Mesodermal cell (in vitro differentiated cells): ENCODE measurements at regions not wholly inside any gene's neighbourhood (a gene's known extent, or its start where the extent isn't known, plus 50 kb on each side); places are given as distances from the start of the nearest gene placed in this dataset.
"Not testable (repeated sequence)": the region's sequence is repeated elsewhere in the genome, so short reads cannot be mapped to it uniquely, and the experiment has no call there.

Source experiments
- H3K27ac ChIP-seq: 2 replicates; pipeline ENCODE4 v1.7.0; 2013; ENCODE audit warnings: mild to moderate bottlenecking, low read depth, low read length, moderate library complexity; ENCODE audit not compliant: severe bottlenecking
- H3K36me3 ChIP-seq: 2 replicates; pipeline ENCODE4 v1.7.1; 2013; ENCODE audit warnings: mild to moderate bottlenecking, low read length, moderate library complexity; ENCODE audit not compliant: control insufficient read depth, insufficient read depth
- H3K4me1 ChIP-seq: one replicate; pipeline ENCODE4 v1.7.1; 2013; ENCODE audit warnings: mild to moderate bottlenecking, low read length; ENCODE audit not compliant: insufficient read depth, control insufficient read depth, poor library complexity, severe bottlenecking
- H3K4me3 ChIP-seq: 2 replicates; pipeline ENCODE4 v1.7.0; 2013; ENCODE audit warnings: low read length, control low read depth, mild to moderate bottlenecking; ENCODE audit not compliant: insufficient read depth, poor library complexity, severe bottlenecking; ENCODE audit errors: extremely low read depth
- H3K9me3 ChIP-seq: 2 replicates; pipeline ENCODE4 v1.7.1; 2013; ENCODE audit warnings: mild to moderate bottlenecking, low read length, moderate library complexity; ENCODE audit not compliant: control insufficient read depth
- WGBS, 2 experiments: methylation state at CpG; one replicate each; pipeline ENCODE4 v1.1.5; 2013; ENCODE audit warnings: missing lambda C conversion rate in 2 of 2; ENCODE audit not compliant: insufficient coverage in 2 of 2; 5-methylcytosine and 5-hydroxymethylcytosine counted together

GRCh38 chr7:36048902-36049240 lies 104.2 kb upstream of the EEPD1 start:
- no peak overlapping the region for H3K4me3 ChIP-seq
- WGBS, 2 experiments = 80% methylated on average over 1 of the region's 2 CpGs
- no peaks in the 10 kb centered on the region for H3K36me3 ChIP-seq
- no peaks in the 10 kb centered on the region for H3K9me3 ChIP-seq
- peaks cover 2% of the 10 kb centered on the region for H3K4me1 ChIP-seq
- no peak overlapping the region for H3K27ac ChIP-seq

- 90 to 91% methylated on average over 2 to 3 of the region's 4 CpGs for WGBS, 2 experiments
- no peak overlapping the region for H3K27ac ChIP-seq
Observed at GRCh38 chr7:36051501-36051900, 101.6 kb upstream of the EEPD1 start.

GRCh38 chr7:36053589-36053988 lies 99.5 kb upstream of the EEPD1 start:
- H3K4me3 ChIP-seq = no peak overlapping the region
- WGBS, 2 experiments = 90 to 100% methylated on average over 2 of the region's 3 CpGs
- H3K27ac ChIP-seq = no peak overlapping the region
- H3K36me3 ChIP-seq = no peaks in the 10 kb centered on the region
- H3K4me1 ChIP-seq = no peaks in the 10 kb centered on the region
- no peaks in the 10 kb centered on the region for H3K9me3 ChIP-seq

More at GRCh38 chr7:36051501-36051900, 101.6 kb upstream of the EEPD1 start:
- H3K4me3 ChIP-seq = no peak overlapping the region
- no peaks in the 10 kb centered on the region for H3K9me3 ChIP-seq
- H3K4me1 ChIP-seq = no peaks in the 10 kb centered on the region
- H3K36me3 ChIP-seq = no peaks in the 10 kb centered on the region

GRCh38 chr7:36054637-36055036 lies 98.4 kb upstream of the EEPD1 start:
- no peaks in the 10 kb centered on the region for H3K4me1 ChIP-seq
- H3K36me3 ChIP-seq = no peaks in the 10 kb centered on the region
- no peaks in the 10 kb centered on the region for H3K9me3 ChIP-seq
- no peak overlapping the region for H3K27ac ChIP-seq
- 89 to 100% methylated on average over 1 of the region's 2 CpGs for WGBS, 2 experiments
- H3K4me3 ChIP-seq = no peak overlapping the region

GRCh38 chr7:36055207-36055606 lies 97.8 kb upstream of the EEPD1 start:
- no peaks in the 10 kb centered on the region for H3K36me3 ChIP-seq
- no peaks in the 10 kb centered on the region for H3K4me1 ChIP-seq
- H3K4me3 ChIP-seq = no peak overlapping the region
- WGBS, 2 experiments = 97 to 100% methylated on average over 3 of the region's 4 CpGs
- H3K27ac ChIP-seq = no peak overlapping the region
- H3K9me3 ChIP-seq = no peaks in the 10 kb centered on the region

GRCh38 chr7:36057323-36057722 lies 95.7 kb upstream of the EEPD1 start:
- H3K9me3 ChIP-seq = no peaks in the 10 kb centered on the region
- 95 to 100% methylated on average over 2 to 4 of the region's 4 CpGs for WGBS, 2 experiments
- no peaks in the 10 kb centered on the region for H3K4me1 ChIP-seq
- no peak overlapping the region for H3K27ac ChIP-seq
- no peak overlapping the region for H3K4me3 ChIP-seq
- no peaks in the 10 kb centered on the region for H3K36me3 ChIP-seq

GRCh38 chr7:36058020-36058592 lies 94.9 kb upstream of the EEPD1 start:
- Histone ChIP-seq H3K36me3 (no peaks in the 10 kb centered on the region), H3K4me1 (no peaks in the 10 kb centered on the region), H3K4me3 (no peak overlapping the region), H3K9me3 (no peaks in the 10 kb centered on the region), H3K27ac (no peak overlapping the region)
- WGBS, 2 experiments = 61 to 62% methylated on average over 4 to 7 of the region's 9 CpGs

- H3K27ac ChIP-seq, H3K9me3 ChIP-seq, H3K4me1 ChIP-seq, H3K36me3 ChIP-seq, H3K4me3 ChIP-seq: not testable (repeated sequence)
- WGBS, 2 experiments = 96 to 100% methylated on average over 6 to 7 of the region's 11 CpGs
Observed at GRCh38 chr7:36060388-36060787, 92.7 kb upstream of the EEPD1 start.

- H3K36me3 ChIP-seq = no peaks in the 10 kb centered on the region
- H3K27ac ChIP-seq = no peak overlapping the region
- no peaks in the 10 kb centered on the region for H3K9me3 ChIP-seq
- no peak overlapping the region for H3K4me3 ChIP-seq
- no peaks in the 10 kb centered on the region for H3K4me1 ChIP-seq
- WGBS, 2 experiments = 71 to 96% methylated on average over 2 to 3 of the region's 4 CpGs
Observed at GRCh38 chr7:36062154-36062815, 90.8 kb upstream of the EEPD1 start.

GRCh38 chr7:36064676-36065075 lies 88.4 kb upstream of the EEPD1 start:
- WGBS, 2 experiments = 85 to 95% methylated on average over 2 of the region's 3 CpGs
- no peaks in the 10 kb centered on the region for H3K36me3 ChIP-seq
- H3K9me3 ChIP-seq = no peaks in the 10 kb centered on the region
- H3K4me1 ChIP-seq = no peaks in the 10 kb centered on the region
- H3K27ac ChIP-seq = no peak overlapping the region
- H3K4me3 ChIP-seq = no peak overlapping the region

- H3K36me3 ChIP-seq, H3K27ac ChIP-seq, H3K9me3 ChIP-seq, H3K4me3 ChIP-seq, H3K4me1 ChIP-seq: not testable (repeated sequence)
- WGBS, 2 experiments = 86 to 96% methylated on average over 7 to 8 of the region's 10 CpGs
Observed at GRCh38 chr7:36065563-36066342, 87.3 kb upstream of the EEPD1 start.
